IPS-NIHi7 (cell line): ENCODE measurements at regions not wholly inside any gene's neighbourhood (a gene's known extent, or its start where the extent isn't known, plus 50 kb on each side); places are given as distances from the start of the nearest gene placed in this dataset.
"Not testable (repeated sequence)": the region's sequence is repeated elsewhere in the genome, so short reads cannot be mapped to it uniquely, and the experiment has no call there.

Experiments used
- DNase-seq: peaks from one replicate; pipeline ENCODE4 v3.0.0; 2012; ENCODE audit warnings: mixed read lengths; ENCODE audit errors: extremely low spot score

DNA sequence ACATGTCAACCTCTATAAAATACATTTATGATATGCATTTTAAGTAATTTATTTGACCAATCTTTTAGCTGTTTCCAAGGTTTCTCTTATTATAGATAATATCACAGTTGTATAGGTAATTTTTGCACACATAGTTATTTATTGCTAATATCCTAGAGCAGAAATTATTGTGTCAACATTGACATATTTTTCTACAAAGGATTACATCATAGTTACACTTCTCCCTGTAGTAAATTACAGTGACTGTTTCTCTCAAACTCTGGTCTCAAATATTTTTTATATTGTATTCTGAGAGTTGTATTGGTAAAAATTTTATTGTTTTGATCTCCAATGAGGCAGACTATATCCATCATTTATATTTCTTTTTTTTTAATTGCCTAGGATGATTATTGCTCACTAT is 714.4 kb upstream of the CDH6 start:
- DNase-seq = no peak

DNA sequence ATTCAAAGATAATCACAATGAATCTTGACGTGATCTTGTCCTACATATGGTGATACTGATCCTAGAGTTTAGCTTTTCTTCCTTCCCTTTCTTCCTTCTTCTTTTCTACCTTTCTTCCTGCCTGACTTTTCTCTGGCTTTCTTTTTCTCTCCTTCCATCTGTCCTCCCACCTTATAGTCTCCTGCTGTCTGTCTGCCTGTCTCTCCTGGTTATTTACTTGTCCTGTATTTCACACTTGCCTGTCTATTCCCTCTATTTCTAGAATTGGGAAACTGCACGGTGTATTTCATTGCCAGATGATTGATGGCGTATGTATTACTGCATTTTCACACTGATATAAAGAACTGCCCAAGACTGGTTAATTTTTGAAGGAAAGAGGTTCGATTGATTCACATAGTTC is 718.1 kb upstream of the CDH6 start:
- DNase-seq = no peak

DNA sequence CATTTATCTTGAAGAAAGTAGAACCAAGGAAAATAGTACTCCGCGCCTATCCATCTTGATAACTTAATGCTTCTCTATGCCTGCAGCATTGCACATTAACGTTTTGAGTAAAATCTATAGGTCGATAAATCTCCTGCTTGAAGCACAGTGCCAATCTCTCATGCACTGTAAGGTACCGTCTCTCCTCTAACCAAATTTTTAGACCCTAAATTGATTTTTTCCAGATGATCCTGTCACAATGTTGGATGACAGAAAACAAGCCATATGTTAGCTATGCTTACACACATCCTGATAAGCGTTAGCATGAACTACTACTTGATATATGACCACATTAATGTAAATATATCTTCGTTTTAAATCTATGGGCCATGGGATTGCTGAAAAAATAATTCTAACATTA is 723.8 kb upstream of the CDH6 start:
- DNase-seq = no peak

DNA sequence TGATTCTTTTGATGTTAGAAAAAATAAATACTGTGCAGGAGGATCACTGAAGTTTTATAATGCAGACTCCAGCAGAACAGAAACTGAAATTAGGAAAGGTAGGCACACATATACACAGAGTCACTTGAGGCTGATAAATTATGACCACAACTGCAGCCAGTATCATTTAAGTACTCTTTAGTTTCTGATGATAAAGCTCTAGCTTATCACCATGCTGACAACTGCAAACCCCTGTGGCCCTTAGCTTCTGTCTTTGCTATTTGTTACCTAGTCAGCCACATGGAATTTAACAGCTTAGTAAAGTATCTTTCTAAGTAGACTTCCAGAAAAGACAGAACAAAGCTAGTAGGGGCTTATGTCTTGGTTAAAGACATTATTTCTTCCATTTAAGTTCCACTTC is 734.8 kb upstream of the CDH6 start:
- DNase-seq = no peak

DNA sequence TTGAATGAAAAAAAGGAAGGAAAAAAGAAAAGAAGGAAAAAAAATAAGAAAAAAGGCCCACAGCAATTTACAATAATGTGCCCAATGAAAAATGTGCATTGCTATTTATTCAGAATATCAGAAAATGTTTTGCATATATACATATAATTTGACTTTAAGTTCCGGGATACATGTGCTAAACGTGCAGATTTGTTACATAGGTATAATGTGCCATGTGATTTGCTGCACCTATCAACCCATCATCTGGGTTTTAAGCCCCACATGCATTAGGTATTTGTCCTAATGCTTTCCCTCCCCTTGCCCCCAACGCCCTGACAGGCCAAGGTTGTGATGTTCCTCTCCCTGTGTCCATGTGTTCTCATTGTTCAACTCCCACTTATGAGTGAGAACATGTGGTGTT is 738.0 kb upstream of the CDH6 start:
- not testable (repeated sequence) for DNase-seq

DNA sequence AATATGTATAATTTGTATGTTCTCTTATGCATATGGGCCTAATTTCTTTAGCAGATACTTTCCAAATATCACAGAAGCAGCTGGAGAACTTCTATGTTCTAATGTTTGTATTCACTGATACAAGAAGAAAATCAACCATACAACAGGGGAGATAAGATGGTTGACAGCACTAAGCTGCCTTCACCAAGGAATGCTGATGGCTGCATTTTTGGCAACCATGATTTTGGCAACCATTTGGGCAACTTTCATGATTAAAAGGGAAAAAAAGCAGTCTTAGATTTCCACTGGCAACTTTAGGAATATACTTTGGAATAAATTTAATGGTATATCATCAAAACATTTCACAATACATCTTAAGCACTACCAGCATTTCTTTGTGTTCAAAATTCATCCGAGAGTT is 740.3 kb upstream of the CDH6 start:
- DNase-seq = no peak

DNA sequence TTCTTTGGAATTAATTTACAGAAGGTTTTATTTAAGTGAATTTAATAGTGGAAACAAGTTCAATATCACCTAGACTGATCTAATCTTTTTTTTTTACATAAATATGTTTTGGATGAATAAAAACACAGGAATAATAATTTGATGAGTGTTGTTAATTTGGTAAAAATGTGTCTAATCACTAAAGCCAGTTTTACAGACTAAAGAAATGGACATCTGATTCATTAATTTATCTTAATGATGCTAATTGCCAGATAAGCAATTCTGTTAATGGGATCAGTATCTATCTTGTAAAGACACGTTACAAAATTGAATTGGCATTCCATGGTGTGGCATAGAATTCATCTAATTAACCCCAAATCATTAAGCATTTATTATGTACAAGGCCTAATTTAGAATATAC is 743.3 kb upstream of the CDH6 start:
- no peak for DNase-seq

DNA sequence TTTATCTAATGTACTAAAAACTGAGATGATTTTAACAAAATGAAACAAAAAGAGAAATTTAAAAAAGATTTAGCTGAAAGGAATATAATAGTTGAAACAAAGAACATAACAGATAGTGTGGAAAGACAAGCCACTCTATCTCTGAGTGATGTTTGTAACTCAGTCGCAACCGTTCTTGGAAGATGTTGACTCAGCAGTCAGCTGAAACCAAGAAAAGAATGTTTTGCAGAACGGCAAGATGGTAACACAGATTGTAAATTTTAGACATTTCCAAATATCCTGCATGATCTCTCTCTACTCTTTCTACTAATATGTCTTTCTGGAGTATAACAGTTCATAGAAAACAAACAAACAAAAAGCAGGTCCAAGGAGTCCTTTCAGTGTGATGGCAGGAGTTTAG is 746.1 kb upstream of the CDH6 start:
- no peak for DNase-seq

DNA sequence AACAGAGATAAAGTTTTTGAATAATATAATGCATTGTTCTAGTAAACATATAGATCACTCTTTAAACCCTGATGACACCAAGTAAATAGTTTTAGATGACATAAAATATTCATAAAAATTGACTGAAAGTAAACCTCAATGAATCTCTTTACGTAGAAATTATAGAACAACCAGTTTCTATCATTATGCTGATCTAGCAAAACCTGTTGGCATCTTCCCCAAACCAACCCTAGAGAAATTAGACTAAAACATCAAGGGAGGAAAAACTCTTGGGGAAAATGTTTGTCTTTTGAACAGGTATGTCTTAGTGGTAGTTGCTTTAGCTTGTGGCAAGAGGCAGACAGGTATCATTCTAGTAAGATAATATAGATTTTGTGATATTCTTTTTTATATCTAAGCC is 747.0 kb upstream of the CDH6 start:
- DNase-seq = no peak

DNA sequence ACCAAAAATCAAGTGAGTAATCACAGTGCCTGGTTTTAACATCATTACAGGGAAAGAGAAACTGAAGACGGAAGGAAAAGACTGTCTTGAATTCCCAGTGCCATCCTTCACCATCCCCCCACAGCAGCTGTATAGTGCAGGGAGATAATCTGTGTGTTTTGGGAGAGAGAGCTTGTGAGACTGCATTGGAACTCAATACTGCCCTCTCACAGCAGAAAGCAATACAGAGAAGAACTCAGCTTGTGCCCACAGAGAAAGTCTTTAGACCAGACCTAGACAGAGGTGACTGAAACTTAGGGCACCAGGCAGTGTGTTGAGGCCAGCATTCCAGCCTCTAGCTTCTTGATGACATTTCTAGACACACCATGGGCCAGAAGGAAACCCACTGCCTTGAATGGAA is 754.7 kb upstream of the CDH6 start:
- peak; percentile 15 for DNase-seq

DNA sequence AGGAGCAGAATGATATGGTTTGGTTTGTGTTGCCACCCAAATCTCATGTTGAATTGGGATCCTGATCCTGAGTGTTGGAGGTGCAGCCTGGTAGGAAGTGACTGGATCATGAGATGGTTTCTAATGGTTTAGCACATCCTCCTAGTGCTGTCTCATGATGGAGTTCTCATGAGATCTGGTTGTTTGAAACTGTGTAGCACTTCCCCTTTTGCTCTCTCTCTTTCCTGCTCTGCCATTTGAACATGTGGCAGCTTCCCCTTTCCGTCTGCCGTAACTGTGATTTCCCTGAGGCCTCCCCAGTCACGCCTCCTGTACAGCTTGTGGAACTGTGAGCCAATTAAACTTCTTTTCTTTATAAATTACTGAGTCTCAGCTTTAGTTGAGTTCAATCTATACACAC is 756.8 kb upstream of the CDH6 start:
- no peak for DNase-seq

DNA sequence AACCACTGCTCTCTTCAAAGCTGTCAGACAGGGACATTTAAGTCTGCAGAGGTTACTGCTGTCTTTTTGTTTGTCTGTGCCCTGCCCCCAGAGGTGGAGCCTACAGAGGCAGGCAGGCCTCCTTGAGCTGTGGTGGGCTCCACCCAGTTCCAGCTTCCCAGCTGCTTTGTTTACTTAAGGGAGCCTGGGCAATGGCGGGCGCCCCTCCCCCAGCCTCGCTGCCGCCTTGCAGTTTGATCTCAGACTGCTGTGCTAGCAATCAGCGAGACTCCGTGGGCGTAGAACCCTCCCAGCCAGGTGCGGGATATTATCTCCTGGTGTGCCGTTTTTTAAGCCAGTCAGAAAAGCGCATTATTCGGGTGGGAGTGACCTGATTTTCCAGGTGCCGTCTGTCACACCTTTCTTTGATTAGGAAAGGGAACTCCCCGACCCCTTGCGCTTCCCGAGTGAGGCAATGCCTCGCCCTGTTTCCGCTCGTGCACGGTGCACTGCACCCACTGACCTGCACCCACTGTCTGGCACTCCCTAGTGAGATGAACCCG is 764.5 kb upstream of the CDH6 start:
- not testable (repeated sequence) for DNase-seq

DNA sequence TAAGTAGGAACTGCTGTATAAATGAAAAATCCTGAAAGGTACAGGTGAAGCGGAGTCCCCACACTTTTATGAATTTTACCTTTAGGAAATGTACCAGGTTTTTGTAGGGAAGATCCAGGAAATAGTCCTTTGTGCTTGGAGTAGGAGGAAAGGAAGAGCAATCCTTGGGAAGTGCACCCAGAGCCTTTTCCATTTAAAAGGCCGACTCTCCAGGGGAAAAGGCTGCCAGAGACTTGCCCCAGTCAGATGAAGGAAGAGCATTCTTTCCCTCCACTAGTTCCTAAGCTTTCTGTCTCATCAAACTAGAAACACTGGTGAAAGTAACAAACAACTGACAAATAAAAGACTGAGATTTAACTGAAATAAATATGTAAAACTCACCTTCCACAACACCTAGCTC is 779.4 kb upstream of the CDH6 start:
- DNase-seq = peak; percentile 10

DNA sequence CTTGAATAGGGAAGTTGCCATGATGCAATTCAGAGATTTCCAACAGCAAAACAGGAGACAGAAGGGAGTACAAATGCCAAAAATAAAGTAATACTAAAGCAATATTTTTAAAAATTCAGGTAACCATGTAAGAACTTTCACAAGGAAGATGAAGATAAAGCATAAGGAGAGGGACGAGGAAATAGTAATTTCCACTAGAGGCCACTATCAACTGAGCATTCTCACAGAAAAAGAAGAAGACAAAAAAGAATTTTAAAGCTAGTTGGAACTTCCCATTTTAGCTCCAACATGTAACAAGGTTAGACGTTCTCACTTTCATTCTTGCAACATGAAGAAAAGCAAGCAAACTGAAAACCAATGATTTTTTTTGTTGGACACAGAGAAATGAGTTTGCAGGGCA is 779.9 kb upstream of the CDH6 start:
- no peak for DNase-seq

DNA sequence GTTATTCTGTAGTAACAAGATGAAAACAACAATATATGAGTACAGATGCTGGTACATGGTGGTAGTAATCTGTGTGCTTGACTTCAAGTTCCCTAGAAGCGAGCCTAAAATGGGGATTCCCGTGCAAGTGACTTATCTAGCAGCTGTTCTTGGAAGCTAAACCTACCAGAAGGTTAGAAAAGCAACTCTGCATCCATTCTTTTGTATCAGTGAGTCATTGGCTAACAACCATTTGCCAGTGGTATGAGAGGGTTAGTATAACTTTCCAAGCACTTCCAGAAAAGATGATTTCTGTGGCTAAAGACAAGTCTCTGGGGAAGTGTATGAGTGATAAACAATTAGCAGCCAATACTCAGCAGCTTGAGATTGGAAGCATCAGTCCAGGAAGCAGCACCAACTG is 787.7 kb upstream of the CDH6 start:
- DNase-seq = no peak

DNA sequence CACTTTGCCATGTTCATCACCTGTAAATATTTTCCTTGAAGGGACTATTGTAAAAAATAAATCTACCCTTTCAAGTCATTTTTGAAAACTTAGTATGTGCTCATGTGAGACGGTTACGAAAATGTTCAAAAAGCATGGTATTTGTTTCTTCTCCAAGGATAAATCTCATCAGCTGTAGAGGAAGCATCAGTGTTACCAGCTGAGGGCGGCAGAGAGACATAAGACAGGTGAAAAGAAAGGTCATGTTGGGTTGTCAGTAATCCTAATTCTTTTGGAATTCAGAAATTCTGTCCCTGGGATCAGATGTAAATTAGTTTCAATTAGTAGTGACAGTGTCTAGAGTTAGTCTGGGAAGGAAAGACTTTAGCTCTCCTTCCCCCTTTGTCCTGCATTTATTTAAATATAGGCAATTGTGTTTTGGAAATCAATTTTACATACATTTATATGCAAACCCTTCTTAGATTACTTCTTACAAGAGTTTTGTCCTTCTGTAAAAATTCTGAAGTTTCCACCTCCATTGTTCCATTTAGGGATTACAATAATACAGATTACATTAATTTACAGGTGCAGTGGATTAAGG is 791.9 kb upstream of the CDH6 start:
- peak; percentile 21 for DNase-seq

DNA sequence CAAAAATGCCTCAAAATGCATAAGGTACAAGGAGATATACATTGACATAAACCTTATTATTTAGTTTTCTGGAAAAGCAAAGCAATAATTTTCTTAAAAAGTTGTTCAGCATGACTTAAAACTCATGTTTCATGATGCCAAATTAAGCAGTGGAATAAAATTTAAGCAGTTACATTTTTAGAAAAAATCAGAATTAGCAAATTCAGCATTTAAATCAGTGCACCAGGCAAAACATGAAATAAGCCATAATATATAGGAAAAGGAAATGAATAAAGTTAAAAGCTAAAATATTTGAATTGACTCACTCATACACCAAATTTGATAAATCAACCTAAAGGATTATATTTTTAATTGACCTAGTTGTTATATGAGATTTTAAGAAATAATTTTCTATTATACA is 795.1 kb upstream of the CDH6 start:
- DNase-seq = no peak

DNA sequence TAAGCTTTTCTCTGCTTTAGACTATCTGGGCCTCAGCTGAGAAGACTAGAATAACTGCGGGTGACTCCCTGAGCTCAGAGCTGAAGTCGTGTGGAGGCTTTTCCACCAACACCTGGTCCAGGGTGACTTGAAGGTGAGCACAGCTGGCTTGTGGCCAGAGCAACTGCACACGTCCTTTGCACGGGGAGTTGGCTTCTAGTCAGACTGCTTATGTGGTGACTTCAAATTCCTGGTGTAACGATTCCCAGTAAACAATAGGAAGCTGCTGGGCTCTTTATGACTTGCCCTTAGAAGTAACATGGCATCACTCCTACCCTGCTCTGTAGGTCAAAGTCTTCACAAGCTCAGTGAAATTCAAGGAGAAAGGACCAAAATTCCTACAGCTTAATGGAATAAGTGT is 800.6 kb upstream of the CDH6 start:
- DNase-seq = no peak

DNA sequence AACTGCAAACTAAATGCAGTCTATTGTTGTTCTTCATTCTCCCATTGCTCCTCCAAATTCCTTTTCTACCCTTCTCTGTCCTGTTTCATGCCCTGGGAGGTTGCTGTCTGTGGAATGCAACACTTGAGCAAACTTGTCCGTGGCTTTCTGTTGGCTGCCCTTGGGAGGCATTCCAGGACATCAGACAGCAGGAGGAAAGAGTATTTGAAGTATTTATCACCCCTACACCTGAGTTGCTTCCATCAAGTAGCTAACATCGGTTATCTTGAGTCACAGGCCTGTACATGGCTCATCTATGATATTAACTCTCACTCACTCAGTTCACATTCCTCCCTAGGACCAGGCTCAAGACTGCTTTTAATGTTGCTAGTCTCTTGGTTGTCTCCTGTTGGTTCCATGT is 803.4 kb upstream of the CDH6 start:
- DNase-seq = no peak

DNA sequence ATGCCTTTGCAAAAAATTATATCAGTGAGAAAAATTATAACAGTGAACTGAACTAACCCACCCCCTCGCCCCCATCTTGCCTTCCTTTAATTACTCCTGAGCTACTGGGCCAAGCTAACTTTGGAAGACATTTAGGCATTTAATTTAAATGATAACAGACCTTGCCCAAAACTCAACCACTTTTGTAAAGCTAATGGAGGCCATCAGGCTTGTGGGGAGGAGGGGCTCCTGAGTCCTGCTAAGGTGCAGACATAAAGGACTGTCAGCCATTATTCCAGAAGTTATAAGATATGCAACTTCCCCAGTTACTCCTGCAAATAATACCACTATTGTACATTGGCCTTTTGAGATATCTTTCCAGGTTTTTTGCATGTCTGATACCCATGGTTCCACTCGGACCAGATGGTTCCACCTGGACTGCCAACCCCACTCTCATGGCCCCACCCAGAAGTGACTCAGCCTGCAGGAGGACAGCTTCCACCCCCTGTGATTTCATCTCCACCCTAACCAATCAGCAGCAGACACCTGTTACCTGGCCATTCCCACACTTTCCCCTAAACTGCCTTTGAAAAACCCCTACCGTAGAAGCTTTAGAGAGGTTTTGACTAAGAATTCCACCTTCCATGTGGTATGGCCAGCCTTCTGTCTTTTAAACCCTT is 805.4 kb upstream of the CDH6 start:
- no peak for DNase-seq

DNA sequence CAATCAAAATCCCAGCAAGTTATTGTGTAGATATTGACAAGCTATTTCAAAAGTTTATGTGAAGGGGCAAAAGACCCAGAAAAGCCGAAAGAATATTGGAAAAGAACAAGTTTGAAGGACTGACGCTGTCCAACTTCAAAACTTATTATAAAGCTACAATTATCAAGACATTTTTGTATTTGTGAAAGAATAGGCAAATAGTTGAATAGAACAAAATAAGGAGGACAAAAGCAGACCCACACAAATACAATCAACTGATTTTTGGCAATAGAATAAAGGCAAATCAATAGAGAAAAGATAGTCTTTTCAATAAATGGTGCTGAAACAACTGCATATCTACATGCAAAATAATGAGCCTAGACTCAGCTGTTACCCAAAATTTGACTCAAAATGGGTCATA is 807.7 kb upstream of the CDH6 start:
- no peak for DNase-seq

DNA sequence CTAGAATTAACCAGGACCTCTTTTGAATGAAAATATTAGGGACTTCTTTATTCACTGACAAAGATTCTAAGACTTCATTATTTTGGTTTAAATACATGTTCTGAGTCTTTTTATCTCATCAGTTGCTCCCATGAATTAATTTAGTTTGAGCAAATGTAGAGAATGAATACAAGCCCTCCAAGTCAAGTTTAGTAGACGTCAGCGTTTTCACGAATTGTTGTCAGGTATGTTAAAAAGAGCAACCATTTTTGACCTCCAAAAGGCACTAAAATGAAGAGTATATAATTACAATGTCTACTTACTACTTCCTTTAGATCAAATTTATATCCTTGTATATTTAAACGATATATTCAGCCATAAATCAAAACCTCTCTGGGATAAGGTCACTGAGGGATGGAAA is 809.3 kb upstream of the CDH6 start:
- no peak for DNase-seq

DNA sequence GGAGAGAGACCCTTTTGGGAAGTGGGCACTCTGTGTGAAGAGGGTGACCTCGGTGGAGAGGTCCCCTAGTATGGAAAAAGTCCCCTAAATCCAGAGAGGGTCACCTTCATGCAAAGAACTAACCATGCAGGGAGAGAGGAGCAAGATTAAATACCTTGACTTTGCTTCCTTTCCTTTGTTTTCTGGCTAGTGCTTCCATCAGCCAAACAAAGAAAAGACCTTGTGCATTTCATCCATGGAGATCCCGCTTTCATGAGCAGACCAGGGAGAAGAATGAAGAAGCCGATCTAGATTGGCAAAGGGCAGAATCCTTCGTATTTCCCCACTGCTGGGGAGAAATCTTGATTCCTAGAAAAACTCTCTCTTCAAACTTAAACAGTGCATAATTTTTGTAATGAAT is 813.3 kb upstream of the CDH6 start:
- DNase-seq = no peak

DNA sequence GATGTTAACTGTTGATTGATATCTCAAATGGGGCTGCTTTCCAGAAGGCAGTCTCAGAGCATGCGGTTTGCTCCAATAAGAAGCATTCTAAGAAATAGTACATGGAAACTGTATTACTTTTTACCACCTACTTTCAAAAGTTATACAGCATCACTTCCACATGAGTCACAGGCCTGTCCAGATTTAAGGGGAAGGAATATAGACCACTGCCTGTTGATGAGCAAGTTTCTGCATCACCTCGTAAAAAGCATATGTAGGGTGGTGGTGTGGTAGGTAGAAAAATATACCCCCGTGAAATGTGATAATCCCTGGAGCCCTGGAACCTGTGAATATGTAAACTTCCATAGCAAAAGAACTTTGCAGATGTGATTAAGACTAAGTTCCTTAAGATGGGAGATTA is 816.6 kb upstream of the CDH6 start:
- DNase-seq = no peak
